ENCODE measurements at regions not wholly inside any gene's neighbourhood (a gene's known extent, or its start where the extent isn't known, plus 50 kb on each side); places are given as distances from the start of the nearest gene placed in this dataset.

DNA sequence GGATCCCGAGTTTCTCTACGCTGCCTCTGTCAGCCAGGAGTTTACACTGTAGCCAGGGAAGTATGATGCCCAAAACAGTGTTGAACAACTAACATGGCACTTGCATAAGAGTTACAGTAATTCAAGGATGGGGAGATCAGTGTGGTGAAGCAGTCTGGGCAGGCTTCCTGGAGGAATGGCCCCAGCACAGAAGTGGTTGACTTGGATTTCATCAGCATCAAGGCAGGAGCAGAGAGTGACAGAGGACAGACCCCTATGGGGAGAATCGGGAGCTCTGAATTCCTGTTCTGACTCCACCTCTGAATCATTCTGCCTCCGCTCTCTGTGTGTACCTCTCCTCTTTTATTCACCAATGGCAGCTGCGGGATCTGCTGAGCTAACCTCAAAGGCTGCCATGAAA lies 124.5 kb downstream of the KCNA5 start:
- no peaks in the 10 kb centered on the region for H3K27me3 ChIP-seq (ENCODE audit: insufficient read depth, low read depth, low read length)
- no peak overlapping the region for H3K27ac ChIP-seq (ENCODE audit: low read length)
- H3K4me2 ChIP-seq (ENCODE audit: low read length) = no peak overlapping the region
- no peaks in the 10 kb centered on the region for H3K9me2 ChIP-seq (ENCODE audit: insufficient read depth, low read length)
- no peak overlapping the region for H3K9ac ChIP-seq (ENCODE audit: low read length)
- no peak for TF ChIP-seq TAF1 (IDR thresholded peaks at IDR 0.05; ENCODE audit: low read depth)
- no peak for TF ChIP-seq EP300 (conservative IDR thresholded peaks at IDR 0.05; ENCODE audit: poor library complexity, severe bottlenecking)
- TF ChIP-seq, protein P1, sequence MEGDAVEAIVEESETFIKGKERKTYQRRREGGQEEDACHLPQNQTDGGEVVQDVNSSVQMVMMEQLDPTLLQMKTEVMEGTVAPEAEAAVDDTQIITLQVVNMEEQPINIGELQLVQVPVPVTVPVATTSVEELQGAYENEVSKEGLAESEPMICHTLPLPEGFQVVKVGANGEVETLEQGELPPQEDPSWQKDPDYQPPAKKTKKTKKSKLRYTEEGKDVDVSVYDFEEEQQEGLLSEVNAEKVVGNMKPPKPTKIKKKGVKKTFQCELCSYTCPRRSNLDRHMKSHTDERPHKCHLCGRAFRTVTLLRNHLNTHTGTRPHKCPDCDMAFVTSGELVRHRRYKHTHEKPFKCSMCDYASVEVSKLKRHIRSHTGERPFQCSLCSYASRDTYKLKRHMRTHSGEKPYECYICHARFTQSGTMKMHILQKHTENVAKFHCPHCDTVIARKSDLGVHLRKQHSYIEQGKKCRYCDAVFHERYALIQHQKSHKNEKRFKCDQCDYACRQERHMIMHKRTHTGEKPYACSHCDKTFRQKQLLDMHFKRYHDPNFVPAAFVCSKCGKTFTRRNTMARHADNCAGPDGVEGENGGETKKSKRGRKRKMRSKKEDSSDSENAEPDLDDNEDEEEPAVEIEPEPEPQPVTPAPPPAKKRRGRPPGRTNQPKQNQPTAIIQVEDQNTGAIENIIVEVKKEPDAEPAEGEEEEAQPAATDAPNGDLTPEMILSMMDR (IDR thresholded peaks at IDR 0.05; ENCODE audit: poor library complexity, severe bottlenecking) = no peak
- no peak for TF ChIP-seq POLR2AphosphoS5 (IDR thresholded peaks at IDR 0.05)
- no peak for TF ChIP-seq MXI1 (conservative IDR thresholded peaks at IDR 0.05; ENCODE audit: poor library complexity, severe bottlenecking)
- TF ChIP-seq, protein P2, sequence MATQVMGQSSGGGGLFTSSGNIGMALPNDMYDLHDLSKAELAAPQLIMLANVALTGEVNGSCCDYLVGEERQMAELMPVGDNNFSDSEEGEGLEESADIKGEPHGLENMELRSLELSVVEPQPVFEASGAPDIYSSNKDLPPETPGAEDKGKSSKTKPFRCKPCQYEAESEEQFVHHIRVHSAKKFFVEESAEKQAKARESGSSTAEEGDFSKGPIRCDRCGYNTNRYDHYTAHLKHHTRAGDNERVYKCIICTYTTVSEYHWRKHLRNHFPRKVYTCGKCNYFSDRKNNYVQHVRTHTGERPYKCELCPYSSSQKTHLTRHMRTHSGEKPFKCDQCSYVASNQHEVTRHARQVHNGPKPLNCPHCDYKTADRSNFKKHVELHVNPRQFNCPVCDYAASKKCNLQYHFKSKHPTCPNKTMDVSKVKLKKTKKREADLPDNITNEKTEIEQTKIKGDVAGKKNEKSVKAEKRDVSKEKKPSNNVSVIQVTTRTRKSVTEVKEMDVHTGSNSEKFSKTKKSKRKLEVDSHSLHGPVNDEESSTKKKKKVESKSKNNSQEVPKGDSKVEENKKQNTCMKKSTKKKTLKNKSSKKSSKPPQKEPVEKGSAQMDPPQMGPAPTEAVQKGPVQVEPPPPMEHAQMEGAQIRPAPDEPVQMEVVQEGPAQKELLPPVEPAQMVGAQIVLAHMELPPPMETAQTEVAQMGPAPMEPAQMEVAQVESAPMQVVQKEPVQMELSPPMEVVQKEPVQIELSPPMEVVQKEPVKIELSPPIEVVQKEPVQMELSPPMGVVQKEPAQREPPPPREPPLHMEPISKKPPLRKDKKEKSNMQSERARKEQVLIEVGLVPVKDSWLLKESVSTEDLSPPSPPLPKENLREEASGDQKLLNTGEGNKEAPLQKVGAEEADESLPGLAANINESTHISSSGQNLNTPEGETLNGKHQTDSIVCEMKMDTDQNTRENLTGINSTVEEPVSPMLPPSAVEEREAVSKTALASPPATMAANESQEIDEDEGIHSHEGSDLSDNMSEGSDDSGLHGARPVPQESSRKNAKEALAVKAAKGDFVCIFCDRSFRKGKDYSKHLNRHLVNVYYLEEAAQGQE (IDR thresholded peaks at IDR 0.05; ENCODE audit: borderline replicate concordance) = no peak
- TF ChIP-seq EZH2 (IDR thresholded peaks at IDR 0.05; ENCODE audit: borderline replicate concordance, insufficient read depth, low read length, poor library complexity, severe bottlenecking) = no peak
- TF ChIP-seq SMC3 (conservative IDR thresholded peaks at IDR 0.05; ENCODE audit: poor library complexity) = no peak
- no peak for TF ChIP-seq RAD21 (conservative IDR thresholded peaks at IDR 0.05)
- no peak overlapping the region for H3K4me3 ChIP-seq (ENCODE audit: low read length)
- H3F3A ChIP-seq (ENCODE audit: insufficient read depth, low read length, poor library complexity, severe bottlenecking) = no peaks in the 10 kb centered on the region
- no peaks in the 10 kb centered on the region for H4K20me1 ChIP-seq (ENCODE audit: insufficient read depth)
- H2AFZ ChIP-seq (ENCODE audit: low read depth, low read length) = no peak overlapping the region
- H3K79me2 ChIP-seq (replicated peaks; ENCODE audit: insufficient read depth, low read length) = no peaks in the 10 kb centered on the region
- no peaks in the 10 kb centered on the region for H3K36me3 ChIP-seq (ENCODE audit: insufficient read depth, low read length)
- H3K9me3 ChIP-seq (ENCODE audit: low read length) = no peaks in the 10 kb centered on the region

DNA sequence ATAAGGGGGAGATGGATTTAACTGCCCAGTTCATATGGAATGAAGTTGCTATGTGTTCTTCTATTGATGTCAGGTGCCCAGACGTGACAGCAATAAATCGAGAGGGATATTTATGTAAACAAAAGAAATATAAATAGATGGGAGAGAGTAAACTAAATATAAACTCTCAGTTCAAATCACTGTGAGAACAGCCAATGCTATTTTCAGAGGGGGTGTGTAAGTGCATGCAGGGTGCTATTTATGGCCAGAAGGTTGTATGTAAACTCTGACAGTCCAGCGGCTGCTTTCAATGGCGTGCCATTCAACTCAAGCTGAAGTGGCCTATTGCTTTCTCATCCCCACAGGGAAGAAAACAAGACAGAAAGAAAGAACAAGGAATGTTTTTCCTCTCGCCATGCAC lies 127.2 kb downstream of the KCNA5 start:
- TF ChIP-seq RAD21 (conservative IDR thresholded peaks at IDR 0.05) (no peak), POLR2AphosphoS5 (IDR thresholded peaks at IDR 0.05) (peak; percentile 64)

DNA sequence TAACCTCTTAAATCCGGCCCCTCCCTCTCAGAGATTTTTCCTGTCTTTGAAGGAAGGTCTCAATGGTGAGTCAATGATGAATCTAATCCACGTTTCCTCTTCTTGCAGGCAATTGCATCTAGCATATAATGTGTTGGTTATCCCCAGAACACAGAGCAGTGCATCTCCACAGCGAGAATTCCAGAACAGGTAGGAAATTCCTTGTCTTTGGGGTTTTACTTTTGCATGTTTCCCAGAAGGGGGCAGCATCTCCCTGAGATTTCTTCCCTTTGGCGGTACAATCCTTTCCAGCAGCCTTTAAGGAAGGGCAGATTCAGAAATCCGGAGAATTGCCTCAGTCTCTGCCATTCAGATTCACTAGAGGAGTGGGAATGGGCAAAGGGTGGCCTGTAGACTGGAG lies 128.0 kb downstream of the KCNA5 start:
- Histone ChIP-seq H3K36me3 (ENCODE audit: insufficient read depth, low read length) (no peaks in the 10 kb centered on the region), H3K9me3 (ENCODE audit: low read length) (no peaks in the 10 kb centered on the region), H3K9me2 (ENCODE audit: insufficient read depth, low read length) (no peaks in the 10 kb centered on the region), H3K4me2 (ENCODE audit: low read length) (no peak overlapping the region), H3K9ac (ENCODE audit: low read length) (no peak overlapping the region), H3K27me3 (ENCODE audit: insufficient read depth, low read depth, low read length) (no peaks in the 10 kb centered on the region), H3K79me2 (replicated peaks; ENCODE audit: insufficient read depth, low read length) (no peaks in the 10 kb centered on the region), H3F3A (ENCODE audit: insufficient read depth, low read length, poor library complexity, severe bottlenecking) (no peaks in the 10 kb centered on the region), H2AFZ (ENCODE audit: low read depth, low read length) (no peak overlapping the region), H3K27ac (ENCODE audit: low read length) (no peak overlapping the region), H3K4me3 (ENCODE audit: low read length) (no peak overlapping the region), H4K20me1 (ENCODE audit: insufficient read depth) (no peaks in the 10 kb centered on the region)
- TF ChIP-seq RAD21 (conservative IDR thresholded peaks at IDR 0.05) = peak; percentile 91
- no peak for TF ChIP-seq MXI1 (conservative IDR thresholded peaks at IDR 0.05; ENCODE audit: poor library complexity, severe bottlenecking)
- TF ChIP-seq SMC3 (conservative IDR thresholded peaks at IDR 0.05; ENCODE audit: poor library complexity) = peak; percentile 92
- TF ChIP-seq, protein P1 (IDR thresholded peaks at IDR 0.05; ENCODE audit: poor library complexity, severe bottlenecking) = peak; percentile 90

More for the DNA sequence above, 127.2 kb downstream of the KCNA5 start:
- no peak overlapping the region for H3K4me3 ChIP-seq (ENCODE audit: low read length)
- H3K9me2 ChIP-seq (ENCODE audit: insufficient read depth, low read length) = no peaks in the 10 kb centered on the region
- no peaks in the 10 kb centered on the region for H3K79me2 ChIP-seq (replicated peaks; ENCODE audit: insufficient read depth, low read length)
- H3K9me3 ChIP-seq (ENCODE audit: low read length) = no peaks in the 10 kb centered on the region
- H3F3A ChIP-seq (ENCODE audit: insufficient read depth, low read length, poor library complexity, severe bottlenecking) = no peaks in the 10 kb centered on the region
- no peaks in the 10 kb centered on the region for H3K27me3 ChIP-seq (ENCODE audit: insufficient read depth, low read depth, low read length)
- no peaks in the 10 kb centered on the region for H4K20me1 ChIP-seq (ENCODE audit: insufficient read depth)
- no peak overlapping the region for H3K27ac ChIP-seq (ENCODE audit: low read length)
- H3K9ac ChIP-seq (ENCODE audit: low read length) = no peak overlapping the region
- H3K36me3 ChIP-seq (ENCODE audit: insufficient read depth, low read length) = no peaks in the 10 kb centered on the region
- H3K4me2 ChIP-seq (ENCODE audit: low read length) = no peak overlapping the region
- no peak overlapping the region for H2AFZ ChIP-seq (ENCODE audit: low read depth, low read length)
